ENCODE measurements at regions not wholly inside any gene's neighbourhood (a gene's known extent, or its start where the extent isn't known, plus 50 kb on each side); places are given as distances from the start of the nearest gene placed in this dataset.

- TF ChIP-seq EGR1 (IDR thresholded peaks at IDR 0.05) (no peak), TAF1 (IDR thresholded peaks at IDR 0.05; ENCODE audit: low read depth) (no peak), USF1 (IDR thresholded peaks at IDR 0.05) (no peak), EP300 (IDR thresholded peaks at IDR 0.05; ENCODE audit: borderline replicate concordance) (no peak), ZBTB7A (IDR thresholded peaks at IDR 0.05; ENCODE audit: low read depth) (no peak), TEAD4 (IDR thresholded peaks at IDR 0.05) (no peak), RAD21 (IDR thresholded peaks at IDR 0.05; ENCODE audit: low read depth) (no peak), CREB1 (IDR thresholded peaks at IDR 0.05; ENCODE audit: low read depth) (no peak), MAX (IDR thresholded peaks at IDR 0.05) (no peak), NFIC (IDR thresholded peaks at IDR 0.05) (no peak), YY1 (IDR thresholded peaks at IDR 0.05; ENCODE audit: low read depth) (no peak), TCF12 (IDR thresholded peaks at IDR 0.05; ENCODE audit: low read depth) (no peak), CEBPB (IDR thresholded peaks at IDR 0.05) (no peak), REST (IDR thresholded peaks at IDR 0.05; ENCODE audit: low read depth) (no peak), FOXM1 (IDR thresholded peaks at IDR 0.05; ENCODE audit: borderline replicate concordance, low read depth) (no peak)
These were observed 1201.1 kb upstream of the SLC10A2 start for GRCh38 chr13:104267206-104267811.

- TF ChIP-seq MAX (IDR thresholded peaks at IDR 0.05) = no peak
- no peak for TF ChIP-seq TCF12 (IDR thresholded peaks at IDR 0.05; ENCODE audit: low read depth)
- TF ChIP-seq TEAD4 (IDR thresholded peaks at IDR 0.05) = no peak
- TF ChIP-seq REST (IDR thresholded peaks at IDR 0.05; ENCODE audit: low read depth) = no peak
- TF ChIP-seq FOXM1 (IDR thresholded peaks at IDR 0.05; ENCODE audit: borderline replicate concordance, low read depth) = no peak
- TF ChIP-seq NFIC (IDR thresholded peaks at IDR 0.05) = no peak
- no peak for TF ChIP-seq CEBPB (IDR thresholded peaks at IDR 0.05)
These were observed 1190.5 kb upstream of the SLC10A2 start for GRCh38 chr13:104256701-104257100.

- TF ChIP-seq TEAD4 (IDR thresholded peaks at IDR 0.05) (no peak), CREB1 (IDR thresholded peaks at IDR 0.05; ENCODE audit: low read depth) (no peak), FOXM1 (IDR thresholded peaks at IDR 0.05; ENCODE audit: borderline replicate concordance, low read depth) (no peak), YY1 (IDR thresholded peaks at IDR 0.05; ENCODE audit: low read depth) (no peak), NFIC (IDR thresholded peaks at IDR 0.05) (no peak), EGR1 (IDR thresholded peaks at IDR 0.05) (no peak), MAX (IDR thresholded peaks at IDR 0.05) (no peak), USF1 (IDR thresholded peaks at IDR 0.05) (no peak)
These were observed 1187.0 kb upstream of the SLC10A2 start for GRCh38 chr13:104253063-104253680.

- TF ChIP-seq EP300 (IDR thresholded peaks at IDR 0.05; ENCODE audit: borderline replicate concordance) = no peak
- no peak for TF ChIP-seq REST (IDR thresholded peaks at IDR 0.05; ENCODE audit: low read depth)
- no peak for TF ChIP-seq YY1 (IDR thresholded peaks at IDR 0.05; ENCODE audit: low read depth)
- TF ChIP-seq ZBTB7A (IDR thresholded peaks at IDR 0.05; ENCODE audit: low read depth) = no peak
- no peak for TF ChIP-seq FOXM1 (IDR thresholded peaks at IDR 0.05; ENCODE audit: borderline replicate concordance, low read depth)
- TF ChIP-seq EGR1 (IDR thresholded peaks at IDR 0.05) = no peak
- TF ChIP-seq NFIC (IDR thresholded peaks at IDR 0.05) = no peak
- no peak for TF ChIP-seq TEAD4 (IDR thresholded peaks at IDR 0.05)
- TF ChIP-seq CEBPB (IDR thresholded peaks at IDR 0.05) = no peak
- no peak for TF ChIP-seq TAF1 (IDR thresholded peaks at IDR 0.05; ENCODE audit: low read depth)
- TF ChIP-seq TCF12 (IDR thresholded peaks at IDR 0.05; ENCODE audit: low read depth) = no peak
- TF ChIP-seq USF1 (IDR thresholded peaks at IDR 0.05) = no peak
- no peak for TF ChIP-seq MAX (IDR thresholded peaks at IDR 0.05)
- no peak for TF ChIP-seq RAD21 (IDR thresholded peaks at IDR 0.05; ENCODE audit: low read depth)
- no peak for TF ChIP-seq CREB1 (IDR thresholded peaks at IDR 0.05; ENCODE audit: low read depth)
These were observed 1185.7 kb upstream of the SLC10A2 start for GRCh38 chr13:104251931-104252330.
